Cerebellar cortex (tissue), 1 donor: ENCODE measurements at regions not wholly inside any gene's neighbourhood (a gene's known extent, or its start where the extent isn't known, plus 50 kb on each side); places are given as distances from the start of the nearest gene placed in this dataset.
"Not testable (repeated sequence)": the region's sequence is repeated elsewhere in the genome, so short reads cannot be mapped to it uniquely, and the experiment has no call there.

Experiments
- DNase-seq: peaks from one replicate; pipeline ENCODE4 v3.0.0-alpha.2; 2015; ENCODE audit warnings: low spot score

GRCh38 chr5:142405814-142406395, 81.1 kb upstream of the SPRY4 start:
- DNase-seq: no peak

- no peak for DNase-seq
These were observed 80.2 kb upstream of the SPRY4 start for GRCh38 chr5:142405023-142405422.

GRCh38 chr5:142404046-142404477, 79.2 kb upstream of the SPRY4 start:
- DNase-seq: no peak

- DNase-seq: no peak
These were observed 78.8 kb upstream of the SPRY4 start for GRCh38 chr5:142403583-142403982.

GRCh38 chr5:142402752-142403318, 78.0 kb upstream of the SPRY4 start:
- DNase-seq: no peak

- DNase-seq: no peak
These were observed 75.6 kb upstream of the SPRY4 start for GRCh38 chr5:142400415-142400814.

GRCh38 chr5:142399891-142400290, 75.1 kb upstream of the SPRY4 start:
- no peak for DNase-seq

- no peak for DNase-seq
These were observed 73.9 kb upstream of the SPRY4 start for GRCh38 chr5:142398730-142399055.

GRCh38 chr5:142398011-142398729, 73.3 kb upstream of the SPRY4 start:
- not testable (repeated sequence) for DNase-seq

- no peak for DNase-seq
These were observed 72.4 kb upstream of the SPRY4 start for GRCh38 chr5:142397178-142397577.

GRCh38 chr5:142396436-142397038, 71.7 kb upstream of the SPRY4 start:
- no peak for DNase-seq

- no peak for DNase-seq
These were observed 70.5 kb upstream of the SPRY4 start for GRCh38 chr5:142395334-142395733.

- DNase-seq: no peak
These were observed 66.4 kb upstream of the SPRY4 start for GRCh38 chr5:142391058-142391845.

GRCh38 chr5:142390334-142390733, 65.5 kb upstream of the SPRY4 start:
- no peak for DNase-seq

- DNase-seq: no peak
These were observed 63.9 kb upstream of the SPRY4 start for GRCh38 chr5:142388696-142389095.

- DNase-seq: no peak
These were observed 62.3 kb upstream of the SPRY4 start for GRCh38 chr5:142387024-142387682.

- DNase-seq: peak; percentile 49
These were observed 61.6 kb upstream of the SPRY4 start for GRCh38 chr5:142386137-142387023.

- no peak for DNase-seq
These were observed 60.4 kb upstream of the SPRY4 start for GRCh38 chr5:142385194-142385593.

- DNase-seq: no peak
These were observed 59.2 kb upstream of the SPRY4 start for GRCh38 chr5:142384014-142384413.

- DNase-seq: no peak
These were observed 57.4 kb upstream of the SPRY4 start for GRCh38 chr5:142382186-142382585.
